Mucosa of descending colon (tissue), 3 donors: ENCODE measurements at regions not wholly inside any gene's neighbourhood (a gene's known extent, or its start where the extent isn't known, plus 50 kb on each side); places are given as distances from the start of the nearest gene placed in this dataset.

ENCODE experiments used
- ATAC-seq: fragments of 200-7000 bp; cut with Tn5 transposase; one replicate; pipeline ENCODE4 v1.9.1; 2020; ENCODE audit warnings: mild to moderate bottlenecking, moderate library complexity
- DNase-seq, 3 donors: peaks; one replicate each; pipeline ENCODE4 v3.0.0-alpha.2; 2020
- H3K36me3 ChIP-seq: fragments of 200-600 bp; one replicate; pipeline ENCODE4 v1.8.0; 2021; ENCODE audit warnings: low read depth, mild to moderate bottlenecking
- H3K4me1 ChIP-seq: fragments of 200-600 bp; one replicate; pipeline ENCODE4 v1.8.0; 2021; ENCODE audit warnings: low read depth, mild to moderate bottlenecking
- H3K4me3 ChIP-seq: fragments of 200-600 bp; one replicate; pipeline ENCODE4 v1.8.0; 2021; ENCODE audit warnings: mild to moderate bottlenecking
- H3K9me3 ChIP-seq: fragments of 200-600 bp; one replicate; pipeline ENCODE4 v1.8.0; 2021; ENCODE audit warnings: mild to moderate bottlenecking
- intact Hi-C, 2 donors: fragments of 100-400 bp; cut with DNase I in 1 of 2; cut with micrococcal nuclease in 1 of 2; formaldehyde crosslinking; loops; one replicate each; pipeline versions ENCODE4 v1.11.0 to v1.11.1; 2022; cut with DNase I, micrococcal nuclease
- TF ChIP-seq, protein P1 (sequence below): fragments of 200-600 bp; IDR thresholded peaks from one replicate; pipeline ENCODE4 v1.8.0; 2022; ENCODE audit warnings: antibody characterized with exemption, mild to moderate bottlenecking
- donor health status: DM: no; HTN: no; CAD: no; lungs with moderate emphysema.
- donor health status: DM: no; HTN: no; CAD: no.
- donor health status: DM: no; HTN: yes; CAD: no.

DNA sequence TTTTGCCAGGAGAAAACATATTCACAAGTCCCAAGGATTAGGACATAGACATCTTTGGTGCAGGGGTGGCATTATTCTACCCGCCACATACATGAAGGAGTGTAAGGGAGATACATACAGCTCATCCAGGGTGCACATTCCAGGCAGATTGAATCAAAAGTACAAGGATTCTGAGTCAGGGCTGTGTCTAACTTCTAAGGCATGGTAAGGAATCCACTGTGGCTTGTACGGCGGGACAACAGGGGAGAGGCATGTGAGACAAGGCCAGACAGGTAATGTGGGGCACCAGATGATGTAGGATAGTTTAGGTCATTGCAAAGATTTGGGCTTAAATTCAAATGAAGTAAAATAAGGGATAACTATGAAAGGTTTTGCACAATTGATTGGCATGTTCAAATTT lies 780.9 kb downstream of the C6orf118 start:
- peaks cover 46% of the 10 kb centered on the region for H3K9me3 ChIP-seq
- DNase-seq = no peak
- no peaks in the 10 kb centered on the region for H3K36me3 ChIP-seq
- no peak overlapping the region for H3K4me3 ChIP-seq
- H3K4me1 ChIP-seq = no peaks in the 10 kb centered on the region
- TF ChIP-seq, protein P1, sequence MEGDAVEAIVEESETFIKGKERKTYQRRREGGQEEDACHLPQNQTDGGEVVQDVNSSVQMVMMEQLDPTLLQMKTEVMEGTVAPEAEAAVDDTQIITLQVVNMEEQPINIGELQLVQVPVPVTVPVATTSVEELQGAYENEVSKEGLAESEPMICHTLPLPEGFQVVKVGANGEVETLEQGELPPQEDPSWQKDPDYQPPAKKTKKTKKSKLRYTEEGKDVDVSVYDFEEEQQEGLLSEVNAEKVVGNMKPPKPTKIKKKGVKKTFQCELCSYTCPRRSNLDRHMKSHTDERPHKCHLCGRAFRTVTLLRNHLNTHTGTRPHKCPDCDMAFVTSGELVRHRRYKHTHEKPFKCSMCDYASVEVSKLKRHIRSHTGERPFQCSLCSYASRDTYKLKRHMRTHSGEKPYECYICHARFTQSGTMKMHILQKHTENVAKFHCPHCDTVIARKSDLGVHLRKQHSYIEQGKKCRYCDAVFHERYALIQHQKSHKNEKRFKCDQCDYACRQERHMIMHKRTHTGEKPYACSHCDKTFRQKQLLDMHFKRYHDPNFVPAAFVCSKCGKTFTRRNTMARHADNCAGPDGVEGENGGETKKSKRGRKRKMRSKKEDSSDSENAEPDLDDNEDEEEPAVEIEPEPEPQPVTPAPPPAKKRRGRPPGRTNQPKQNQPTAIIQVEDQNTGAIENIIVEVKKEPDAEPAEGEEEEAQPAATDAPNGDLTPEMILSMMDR = no peak
- ATAC-seq = no peak
- intact Hi-C loops = no loop called here

- TF ChIP-seq, protein P1 = no peak
- Histone ChIP-seq H3K4me1 (no peaks in the 10 kb centered on the region), H3K36me3 (no peaks in the 10 kb centered on the region), H3K9me3 (peaks cover 58% of the 10 kb centered on the region), H3K4me3 (no peak overlapping the region)
- intact Hi-C loops = no loop called here
- DNase-seq (no peak), ATAC-seq (no peak)
Observed at GRCh38 chr6:164523087-164523654, 786.2 kb downstream of the C6orf118 start.

- no peak for DNase-seq
- intact Hi-C loops = no loop called here
- ATAC-seq = no peak
- Histone ChIP-seq H3K4me3 (no peak overlapping the region), H3K9me3 (peaks cover 67% of the 10 kb centered on the region), H3K36me3 (no peaks in the 10 kb centered on the region), H3K4me1 (no peaks in the 10 kb centered on the region)
- TF ChIP-seq, protein P1 = no peak
Observed at GRCh38 chr6:164520916-164521315, 788.5 kb downstream of the C6orf118 start.

GRCh38 chr6:164507206-164507940 lies 802.0 kb downstream of the C6orf118 start:
- TF ChIP-seq, protein P1 = no peak
- Histone ChIP-seq H3K4me1 (no peaks in the 10 kb centered on the region), H3K9me3 (peaks cover 44% of the 10 kb centered on the region), H3K4me3 (no peak overlapping the region), H3K36me3 (no peaks in the 10 kb centered on the region)
- ATAC-seq = no peak
- intact Hi-C loops = no loop called here
- no peak for DNase-seq

- ATAC-seq (no peak), DNase-seq (no peak)
- peaks cover 32% of the 10 kb centered on the region for H3K9me3 ChIP-seq
- no peak overlapping the region for H3K4me3 ChIP-seq
- intact Hi-C loops = no loop called here
- no peaks in the 10 kb centered on the region for H3K36me3 ChIP-seq
- H3K4me1 ChIP-seq = no peaks in the 10 kb centered on the region
- TF ChIP-seq, protein P1 = no peak
Observed at GRCh38 chr6:164505425-164505824, 804.0 kb downstream of the C6orf118 start.
